Right ventricle myocardium inferior (tissue), 1 donor: ENCODE measurements at regions not wholly inside any gene's neighbourhood (a gene's known extent, or its start where the extent isn't known, plus 50 kb on each side); places are given as distances from the start of the nearest gene placed in this dataset.

Source experiments
- ATAC-seq: fragments of 200-7000 bp; cut with Tn5 transposase; one replicate; pipeline ENCODE4 v1.9.1; 2020; ENCODE audit warnings: mild to moderate bottlenecking, moderate library complexity
- DNase-seq: peaks from one replicate; pipeline ENCODE4 v3.0.0; 2021; ENCODE audit errors: missing footprints
- intact Hi-C: fragments of 100-400 bp; cut with DNase I; formaldehyde crosslinking; loops from one replicate; pipeline ENCODE4 v1.11.0; 2022
- donor health status: DM: no; HTN: yes; CAD: no; lungs with severe emphysema.

GRCh38 chr18:41719808-41720207, 235.2 kb upstream of the PIK3C3 start:
- ATAC-seq (no peak), DNase-seq (no peak)
- intact Hi-C loops, result no loop called here

- ATAC-seq (no peak), DNase-seq (no peak)
- intact Hi-C loops, result no loop called here
These were observed 240.2 kb upstream of the PIK3C3 start for GRCh38 chr18:41714872-41715271.

- intact Hi-C loops, result no loop called here
- ATAC-seq, result no peak
- DNase-seq, result no peak
These were observed 240.8 kb upstream of the PIK3C3 start for GRCh38 chr18:41713969-41714825.

- no peak for ATAC-seq
- no peak for DNase-seq
- intact Hi-C loops, result no loop called here
These were observed 248.7 kb upstream of the PIK3C3 start for GRCh38 chr18:41706301-41706700.

- ATAC-seq (no peak), DNase-seq (no peak)
- intact Hi-C loops, result no loop called here
These were observed 251.1 kb upstream of the PIK3C3 start for GRCh38 chr18:41703744-41704530.

GRCh38 chr18:41700416-41700815, 254.6 kb upstream of the PIK3C3 start:
- DNase-seq, result no peak
- intact Hi-C loops, result no loop called here
- ATAC-seq, result peak; percentile 54

- ATAC-seq, result no peak
These were observed 259.6 kb upstream of the PIK3C3 start for GRCh38 chr18:41695441-41695840.

GRCh38 chr18:41693008-41693407, 262.0 kb upstream of the PIK3C3 start:
- ATAC-seq (no peak), DNase-seq (no peak)
- intact Hi-C loops, result no loop called here

More at GRCh38 chr18:41695441-41695840, 259.6 kb upstream of the PIK3C3 start:
- DNase-seq, result no peak
- intact Hi-C loops, result no loop called here

- DNase-seq, result no peak
- intact Hi-C loops, result no loop called here
- no peak for ATAC-seq
These were observed 264.5 kb upstream of the PIK3C3 start for GRCh38 chr18:41690332-41691127.

- intact Hi-C loops, result no loop called here
- no peak for ATAC-seq
- DNase-seq, result no peak
These were observed 267.9 kb upstream of the PIK3C3 start for GRCh38 chr18:41687138-41687537.

- DNase-seq (no peak), ATAC-seq (no peak)
- intact Hi-C loops, result no loop called here
These were observed 273.7 kb upstream of the PIK3C3 start for GRCh38 chr18:41681138-41681880.

- DNase-seq, result no peak
- ATAC-seq, result no peak
- intact Hi-C loops, result no loop called here
These were observed 280.5 kb upstream of the PIK3C3 start for GRCh38 chr18:41674506-41674905.

- DNase-seq, result no peak
- no peak for ATAC-seq
- intact Hi-C loops, result no loop called here
These were observed 288.8 kb upstream of the PIK3C3 start for GRCh38 chr18:41666231-41666630.

- DNase-seq (no peak), ATAC-seq (no peak)
- intact Hi-C loops, result no loop called here
These were observed 289.8 kb upstream of the PIK3C3 start for GRCh38 chr18:41665210-41665609.

GRCh38 chr18:41660654-41661053, 294.4 kb upstream of the PIK3C3 start:
- ATAC-seq (no peak), DNase-seq (no peak)
- intact Hi-C loops, result no loop called here

- ATAC-seq, result no peak
- no peak for DNase-seq
- intact Hi-C loops, result no loop called here
These were observed 295.4 kb upstream of the PIK3C3 start for GRCh38 chr18:41659438-41660130.

GRCh38 chr18:41657189-41657588, 297.8 kb upstream of the PIK3C3 start:
- no peak for ATAC-seq
- intact Hi-C loops, result no loop called here
- DNase-seq, result no peak

- intact Hi-C loops, result no loop called here
- DNase-seq, result no peak
- no peak for ATAC-seq
These were observed 300.0 kb upstream of the PIK3C3 start for GRCh38 chr18:41655074-41655473.
